ENCODE measurements at regions not wholly inside any gene's neighbourhood (a gene's known extent, or its start where the extent isn't known, plus 50 kb on each side); places are given as distances from the start of the nearest gene placed in this dataset.

DNA sequence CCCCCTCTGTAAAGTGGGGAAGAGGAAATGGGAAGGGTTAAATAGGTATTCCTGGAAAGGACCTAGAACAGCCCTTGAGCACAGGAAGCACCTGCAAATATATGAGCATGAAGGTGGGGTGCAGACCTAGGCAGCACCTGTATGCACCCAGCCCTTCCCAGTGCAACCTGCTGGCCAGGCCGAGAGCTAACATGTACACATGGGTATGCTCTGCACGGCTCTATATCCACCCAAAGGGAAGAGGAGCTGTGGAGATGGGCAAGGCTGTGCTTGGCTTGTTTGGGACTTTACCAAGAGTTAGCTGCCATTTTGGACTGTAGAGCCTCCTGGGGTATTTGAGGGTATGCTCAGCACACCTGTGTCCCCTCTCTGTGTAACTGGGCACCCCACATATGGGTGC, 171.2 kb downstream of the KLF13 start:
- dilution Hi-C loops (cut with MboI; ENCODE audit: extremely low pct_ligation_motif_present, low sequenced_read_pairs) (loop anchor here (25.0 kb wide), 1 partner anchor 286 kb away; no protein-coding TSS in a partner anchor), intact Hi-C loops (cut with micrococcal nuclease) (no loop called here)
- TF ChIP-seq MAX (IDR thresholded peaks at IDR 0.05; ENCODE audit: insufficient read depth, insufficient read length) (no peak), MYC (IDR thresholded peaks at IDR 0.05; ENCODE audit: low read depth, low read length) (no peak), CTCF (IDR thresholded peaks at IDR 0.05; ENCODE audit: extremely low read depth in 1 of 2, insufficient read depth in 1 of 2, low read depth in 1 of 2, low read length in 2 of 2) (no peak), EZH2 (IDR thresholded peaks at IDR 0.05; ENCODE audit: borderline replicate concordance, low read depth, low read length, severe bottlenecking) (no peak), POLR2AphosphoS5 (IDR thresholded peaks at IDR 0.05; ENCODE audit: insufficient read depth, low read depth, low read length) (no peak), JUN (IDR thresholded peaks at IDR 0.05; ENCODE audit: borderline replicate concordance, insufficient read depth, insufficient read length, low read depth) (no peak), GATA2 (IDR thresholded peaks at IDR 0.05; ENCODE audit: insufficient read depth, insufficient read length, low read depth, low read length) (no peak), FOS (IDR thresholded peaks at IDR 0.05; ENCODE audit: borderline replicate concordance, insufficient read depth, low read length) (no peak), POLR2A (IDR thresholded peaks at IDR 0.05; ENCODE audit: low read depth, low read length) (no peak)
- H3K27me3 ChIP-seq (ENCODE audit: control insufficient read depth in 2 of 2, insufficient read depth in 2 of 2, low read length in 2 of 2): no peaks in the 10 kb centered on the region
- H2AFZ ChIP-seq (ENCODE audit: low read depth, low read length): no peak overlapping the region
- no peaks in the 10 kb centered on the region for H3K79me2 ChIP-seq (ENCODE audit: control insufficient read depth, insufficient read depth, low read length)
- ChIA-PET CTCF (interaction anchor here (1.4 to 4.0 kb wide), 3 partner anchors 7 to 297 kb away, joined by 3 to 23 read pairs (median 7); no protein-coding TSS in a partner anchor), POLR2A (no interaction called here)
- H3K27ac ChIP-seq (ENCODE audit: insufficient read depth, low read depth, low read length): no peak overlapping the region
- DNase-seq (ENCODE audit: low read depth, low spot score) (no peak), FAIRE-seq (no peak)
- H4K20me1 ChIP-seq (replicated peaks; ENCODE audit: control insufficient read depth, extremely low read depth, insufficient read depth, low read length): no peaks in the 10 kb centered on the region
- H3K9me1 ChIP-seq (replicated peaks; ENCODE audit: control insufficient read depth, extremely low read depth, insufficient read depth, low read length): no peaks in the 10 kb centered on the region
- no peaks in the 10 kb centered on the region for H3K9me3 ChIP-seq (replicated peaks; ENCODE audit: control insufficient read depth, insufficient read depth, low read length)
- BruUV-seq (replicated peaks): no TSS peak
- H3K4me1 ChIP-seq (ENCODE audit: control insufficient read depth, extremely low read depth, insufficient read depth, low read length): peaks cover 2% of the 10 kb centered on the region
- no peaks in the 10 kb centered on the region for H3K36me3 ChIP-seq (ENCODE audit: control insufficient read depth in 2 of 2, extremely low read depth in 1 of 2, insufficient read depth in 2 of 2, low read length in 2 of 2)
- no peak overlapping the region for H3K9ac ChIP-seq (replicated peaks; ENCODE audit: extremely low read depth, insufficient read depth, low read length)
- no peak overlapping the region for H3K4me2 ChIP-seq (ENCODE audit: insufficient read depth, low read length)
- H3K4me3 ChIP-seq (replicated peaks in 1 of 3; ENCODE audit: insufficient read depth in 1 of 3, low read depth in 1 of 3, low read length in 3 of 3): no peak overlapping the region

All from endothelial cell of umbilical vein (primary cell).